Peyer's patch (tissue), 4 donors: ENCODE measurements at regions not wholly inside any gene's neighbourhood (a gene's known extent, or its start where the extent isn't known, plus 50 kb on each side); places are given as distances from the start of the nearest gene placed in this dataset.

ENCODE experiments used
- POLR2A ChIP-seq, 2 donors: fragments of 450-650 bp; IDR thresholded peaks; one replicate each; pipeline ENCODE4 v1.5.1; 2017; ENCODE audit warnings: antibody characterized with exemption in 2 of 2, mild to moderate bottlenecking in 2 of 2, moderate library complexity in 2 of 2
- TF ChIP-seq, protein P1 (sequence below), 6 experiments: fragments of 450-650 bp in 4 of 6; fragments of 200-600 bp in 2 of 6; sonication (generic) in 1 of 6; IDR thresholded peaks; one replicate each; pipeline ENCODE4 v1.5.1; 2017 to 2019; ENCODE audit warnings: antibody characterized with exemption in 6 of 6, mild to moderate bottlenecking in 3 of 6, moderate library complexity in 1 of 6

DNA sequence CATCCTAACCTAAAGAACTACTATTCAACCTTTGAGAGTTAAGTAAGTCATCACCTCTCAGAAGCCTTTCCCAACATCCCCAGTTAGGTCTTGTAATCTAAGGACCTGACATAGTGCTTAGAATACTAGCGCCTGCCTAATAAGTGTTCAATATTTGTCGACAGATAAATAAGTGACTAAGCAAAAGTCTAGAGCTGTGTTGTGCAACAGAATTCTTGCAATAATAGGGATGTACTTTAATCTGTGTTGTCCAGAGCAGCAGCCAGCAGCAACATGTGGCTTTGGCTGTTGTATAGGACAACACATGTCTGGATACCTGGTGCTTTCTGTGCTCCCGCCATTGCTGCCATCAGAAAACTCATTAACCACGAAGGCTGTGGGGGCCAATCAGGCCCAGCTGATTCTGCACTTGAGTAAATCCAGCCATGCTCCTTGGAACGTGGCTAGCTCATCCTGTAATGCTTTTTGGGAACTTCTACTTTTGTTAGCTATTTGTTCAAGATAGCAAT is 66.8 kb upstream of the NTM start:
- TF ChIP-seq, protein P1, sequence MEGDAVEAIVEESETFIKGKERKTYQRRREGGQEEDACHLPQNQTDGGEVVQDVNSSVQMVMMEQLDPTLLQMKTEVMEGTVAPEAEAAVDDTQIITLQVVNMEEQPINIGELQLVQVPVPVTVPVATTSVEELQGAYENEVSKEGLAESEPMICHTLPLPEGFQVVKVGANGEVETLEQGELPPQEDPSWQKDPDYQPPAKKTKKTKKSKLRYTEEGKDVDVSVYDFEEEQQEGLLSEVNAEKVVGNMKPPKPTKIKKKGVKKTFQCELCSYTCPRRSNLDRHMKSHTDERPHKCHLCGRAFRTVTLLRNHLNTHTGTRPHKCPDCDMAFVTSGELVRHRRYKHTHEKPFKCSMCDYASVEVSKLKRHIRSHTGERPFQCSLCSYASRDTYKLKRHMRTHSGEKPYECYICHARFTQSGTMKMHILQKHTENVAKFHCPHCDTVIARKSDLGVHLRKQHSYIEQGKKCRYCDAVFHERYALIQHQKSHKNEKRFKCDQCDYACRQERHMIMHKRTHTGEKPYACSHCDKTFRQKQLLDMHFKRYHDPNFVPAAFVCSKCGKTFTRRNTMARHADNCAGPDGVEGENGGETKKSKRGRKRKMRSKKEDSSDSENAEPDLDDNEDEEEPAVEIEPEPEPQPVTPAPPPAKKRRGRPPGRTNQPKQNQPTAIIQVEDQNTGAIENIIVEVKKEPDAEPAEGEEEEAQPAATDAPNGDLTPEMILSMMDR (IDR thresholded peaks at IDR 0.05) = no peak
- no peak for TF ChIP-seq POLR2A (IDR thresholded peaks at IDR 0.05)
